ENCODE measurements at regions not wholly inside any gene's neighbourhood (a gene's known extent, or its start where the extent isn't known, plus 50 kb on each side); places are given as distances from the start of the nearest gene placed in this dataset.

DNA sequence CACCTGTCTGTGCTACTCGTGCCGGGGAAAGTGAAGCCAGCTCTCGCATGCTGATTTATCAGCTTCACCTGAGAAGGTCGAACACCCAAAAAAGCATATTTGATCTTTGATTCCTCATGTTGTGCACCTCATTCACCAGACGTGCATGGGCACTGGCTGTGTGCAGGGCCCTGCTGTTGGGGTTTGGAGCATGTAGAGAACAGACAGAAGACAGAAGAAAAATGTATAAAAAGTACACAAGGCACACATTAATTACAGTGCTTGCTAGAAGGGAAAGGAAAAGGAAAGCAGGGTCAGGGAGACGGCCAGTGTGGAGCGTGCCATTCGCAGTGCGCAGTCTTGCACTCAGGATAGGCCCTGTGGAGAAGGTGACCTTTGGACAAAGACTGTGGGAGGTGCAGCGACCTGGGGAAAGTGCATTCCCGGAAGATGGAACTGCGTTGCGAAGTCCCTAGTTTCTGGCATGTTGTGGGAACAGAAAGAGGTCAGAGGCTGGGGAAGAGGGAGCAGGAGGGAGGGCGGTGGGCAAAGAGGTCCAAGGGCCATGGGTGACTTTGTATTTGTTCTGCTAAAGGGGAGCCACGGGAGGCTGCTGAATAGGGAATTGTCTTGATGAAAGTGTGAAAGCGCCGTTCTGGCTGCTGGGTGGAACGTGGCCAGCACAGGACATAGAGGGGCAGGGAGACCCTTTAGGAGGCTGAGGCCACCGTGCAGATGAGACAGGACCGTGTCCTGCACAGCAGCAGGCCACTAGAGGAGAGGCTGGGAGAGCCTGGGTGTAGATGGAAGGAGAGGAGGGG, 232.8 kb downstream of the GLRX3 start:
- H3K23ac ChIP-seq (ENCODE audit: low read length in 2 of 2) = no peak overlapping the region
- no peak overlapping the region for H2BK120ac ChIP-seq (ENCODE audit: low read depth, low read length)
- H3K9me3 ChIP-seq (ENCODE audit: control insufficient read depth, low read length) = peaks cover 4% of the 10 kb centered on the region
- no peak overlapping the region for H2BK5ac ChIP-seq (ENCODE audit: low read depth, low read length, poor library complexity, severe bottlenecking)
- no peak overlapping the region for H3K14ac ChIP-seq (ENCODE audit: low read length in 2 of 2)
- H3K4ac ChIP-seq (ENCODE audit: low read depth in 1 of 2, low read length in 2 of 2) = no peak overlapping the region
- no peak overlapping the region for H3K18ac ChIP-seq (ENCODE audit: low read depth in 1 of 2, low read length in 2 of 2)
- H3K4me2 ChIP-seq (ENCODE audit: low read length, poor library complexity, severe bottlenecking) = no peak overlapping the region
- no peak overlapping the region for H4K8ac ChIP-seq (ENCODE audit: low read length)
- H3K79me1 ChIP-seq (replicated peaks; ENCODE audit: low read length, poor library complexity, severe bottlenecking) = no peaks in the 10 kb centered on the region
- WGBS = 74% methylated on average over 19 of the region's 20 CpGs
- no peak overlapping the region for H3K27ac ChIP-seq (ENCODE audit: low read length, poor library complexity, severe bottlenecking)
- no peak overlapping the region for H2AK5ac ChIP-seq (ENCODE audit: low read length, severe bottlenecking)
- H3K4me3 ChIP-seq (ENCODE audit: insufficient read depth in 1 of 2, low read depth in 1 of 2, low read length in 2 of 2) = no peak overlapping the region
- H4K91ac ChIP-seq (ENCODE audit: low read length) = no peak overlapping the region
- no peaks in the 10 kb centered on the region for H3K27me3 ChIP-seq (ENCODE audit: control insufficient read depth in 1 of 2, insufficient read depth in 1 of 2, low read length in 2 of 2)
- no peak overlapping the region for H2BK15ac ChIP-seq (ENCODE audit: low read depth, poor library complexity, severe bottlenecking)
- no peaks in the 10 kb centered on the region for H3K4me1 ChIP-seq (ENCODE audit: control insufficient read depth, insufficient read depth, low read depth, low read length)
- H2BK12ac ChIP-seq (ENCODE audit: low read length in 2 of 2) = no peak overlapping the region
- no peak overlapping the region for H3K9ac ChIP-seq (ENCODE audit: low read length)
- H3K36me3 ChIP-seq (ENCODE audit: control insufficient read depth in 1 of 2, insufficient read depth in 2 of 2, low read depth in 1 of 2, low read length in 2 of 2) = no peaks in the 10 kb centered on the region
- DNase-seq = no peak
- H2AFZ ChIP-seq (ENCODE audit: low read depth, low read length) = no peak overlapping the region

DNA sequence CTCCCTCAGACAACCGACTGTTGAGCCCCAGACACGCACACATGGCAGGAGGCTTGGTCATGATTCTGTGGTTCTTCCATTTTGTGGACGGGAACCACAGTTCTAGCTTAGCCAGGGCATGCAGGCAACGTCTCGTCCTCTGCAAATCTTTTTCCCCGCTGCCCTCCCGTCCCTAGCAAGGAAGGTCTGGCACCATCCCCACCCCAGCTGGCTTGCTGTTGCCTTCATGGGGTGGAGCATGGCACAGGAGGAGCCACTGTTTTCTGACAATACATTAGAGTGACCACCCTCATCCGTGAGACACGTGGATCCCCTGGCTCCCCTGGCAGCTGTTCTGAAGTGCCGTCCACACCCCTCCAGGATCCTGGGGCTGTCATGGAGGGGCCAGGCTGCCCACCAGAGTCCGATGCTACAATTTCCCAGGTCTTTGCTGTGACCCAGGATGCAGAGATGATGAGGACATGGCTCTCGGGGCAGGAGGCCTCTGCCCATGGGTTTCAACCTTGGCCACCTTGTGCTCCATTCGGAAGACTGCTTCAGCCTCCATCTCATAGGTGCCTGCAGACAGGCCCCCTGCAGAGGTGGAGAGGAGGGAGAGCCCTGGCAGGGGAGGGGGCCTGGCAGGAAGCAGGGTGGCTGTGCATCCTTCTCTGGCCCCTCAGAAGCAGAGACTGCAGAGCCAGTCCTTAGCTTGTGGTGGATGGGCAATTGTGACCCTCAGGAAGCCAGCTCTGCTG, 233.6 kb downstream of the GLRX3 start:
- no peaks in the 10 kb centered on the region for H3K4me1 ChIP-seq (ENCODE audit: control insufficient read depth, insufficient read depth, low read depth, low read length)
- H3K18ac ChIP-seq (ENCODE audit: low read depth in 1 of 2, low read length in 2 of 2) = no peak overlapping the region
- H3K27me3 ChIP-seq (ENCODE audit: control insufficient read depth in 1 of 2, insufficient read depth in 1 of 2, low read length in 2 of 2) = no peaks in the 10 kb centered on the region
- no peak overlapping the region for H2BK5ac ChIP-seq (ENCODE audit: low read depth, low read length, poor library complexity, severe bottlenecking)
- WGBS = 67% methylated on average over 13 of the region's 13 CpGs
- no peak overlapping the region for H2BK120ac ChIP-seq (ENCODE audit: low read depth, low read length)
- H3K14ac ChIP-seq (ENCODE audit: low read length in 2 of 2) = no peak overlapping the region
- no peak overlapping the region for H2AK5ac ChIP-seq (ENCODE audit: low read length, severe bottlenecking)
- no peak for DNase-seq
- no peak overlapping the region for H3K27ac ChIP-seq (ENCODE audit: low read length, poor library complexity, severe bottlenecking)
- H3K9me3 ChIP-seq (ENCODE audit: control insufficient read depth, low read length) = peaks cover 7% of the 10 kb centered on the region
- H2AFZ ChIP-seq (ENCODE audit: low read depth, low read length) = no peak overlapping the region
- H4K8ac ChIP-seq (ENCODE audit: low read length) = no peak overlapping the region
- no peaks in the 10 kb centered on the region for H3K36me3 ChIP-seq (ENCODE audit: control insufficient read depth in 1 of 2, insufficient read depth in 2 of 2, low read depth in 1 of 2, low read length in 2 of 2)
- no peak overlapping the region for H3K23ac ChIP-seq (ENCODE audit: low read length in 2 of 2)
- H3K9ac ChIP-seq (ENCODE audit: low read length) = no peak overlapping the region
- no peaks in the 10 kb centered on the region for H3K79me1 ChIP-seq (replicated peaks; ENCODE audit: low read length, poor library complexity, severe bottlenecking)
- no peak overlapping the region for H2BK12ac ChIP-seq (ENCODE audit: low read length in 2 of 2)
- H3K4me3 ChIP-seq (ENCODE audit: insufficient read depth in 1 of 2, low read depth in 1 of 2, low read length in 2 of 2) = no peak overlapping the region
- H3K4me2 ChIP-seq (ENCODE audit: low read length, poor library complexity, severe bottlenecking) = no peak overlapping the region
- H3K4ac ChIP-seq (ENCODE audit: low read depth in 1 of 2, low read length in 2 of 2) = no peak overlapping the region
- H2BK15ac ChIP-seq (ENCODE audit: low read depth, poor library complexity, severe bottlenecking) = no peak overlapping the region
- no peak overlapping the region for H4K91ac ChIP-seq (ENCODE audit: low read length)

DNA sequence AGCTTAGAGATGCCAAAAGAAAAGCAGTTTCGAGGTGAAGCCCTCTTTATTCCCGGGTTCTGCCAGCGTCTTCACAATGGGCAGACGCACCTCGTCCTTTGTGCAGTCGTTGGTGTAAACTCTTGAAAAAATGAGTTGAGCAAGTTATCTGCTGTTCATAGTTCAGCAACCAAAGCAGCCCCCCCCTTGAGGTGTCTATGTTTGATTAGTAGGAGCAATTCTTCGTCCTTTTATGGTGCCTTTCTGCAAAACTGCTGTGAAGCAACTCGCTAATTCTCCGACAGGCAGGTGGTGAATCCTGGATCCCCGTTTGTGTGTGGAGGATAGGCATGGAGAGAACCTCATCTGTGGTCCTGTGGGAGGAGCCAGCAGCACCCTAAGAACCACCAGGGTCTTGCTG, 234.5 kb downstream of the GLRX3 start:
- no peak for DNase-seq
- Histone ChIP-seq H4K8ac (ENCODE audit: low read length) (no peak overlapping the region), H3K27ac (ENCODE audit: low read length, poor library complexity, severe bottlenecking) (no peak overlapping the region), H3K4me3 (ENCODE audit: insufficient read depth in 1 of 2, low read depth in 1 of 2, low read length in 2 of 2) (no peak overlapping the region), H3K79me1 (replicated peaks; ENCODE audit: low read length, poor library complexity, severe bottlenecking) (no peaks in the 10 kb centered on the region), H3K4ac (ENCODE audit: low read depth in 1 of 2, low read length in 2 of 2) (no peak overlapping the region), H3K4me2 (ENCODE audit: low read length, poor library complexity, severe bottlenecking) (no peak overlapping the region), H2BK15ac (ENCODE audit: low read depth, poor library complexity, severe bottlenecking) (no peak overlapping the region), H2BK5ac (ENCODE audit: low read depth, low read length, poor library complexity, severe bottlenecking) (no peak overlapping the region), H4K91ac (ENCODE audit: low read length) (no peak overlapping the region), H2BK12ac (ENCODE audit: low read length in 2 of 2) (no peak overlapping the region), H3K36me3 (ENCODE audit: control insufficient read depth in 1 of 2, insufficient read depth in 2 of 2, low read depth in 1 of 2, low read length in 2 of 2) (no peaks in the 10 kb centered on the region), H3K9me3 (ENCODE audit: control insufficient read depth, low read length) (peaks cover 9% of the 10 kb centered on the region), H2AK5ac (ENCODE audit: low read length, severe bottlenecking) (no peak overlapping the region), H3K18ac (ENCODE audit: low read depth in 1 of 2, low read length in 2 of 2) (no peak overlapping the region), H3K9ac (ENCODE audit: low read length) (no peak overlapping the region), H2BK120ac (ENCODE audit: low read depth, low read length) (no peak overlapping the region), H2AFZ (ENCODE audit: low read depth, low read length) (no peak overlapping the region), H3K4me1 (ENCODE audit: control insufficient read depth, insufficient read depth, low read depth, low read length) (no peaks in the 10 kb centered on the region), H3K14ac (ENCODE audit: low read length in 2 of 2) (no peak overlapping the region), H3K27me3 (ENCODE audit: control insufficient read depth in 1 of 2, insufficient read depth in 1 of 2, low read length in 2 of 2) (no peaks in the 10 kb centered on the region), H3K23ac (ENCODE audit: low read length in 2 of 2) (no peak overlapping the region)
- 79% methylated on average over 10 of the region's 10 CpGs for WGBS

DNA sequence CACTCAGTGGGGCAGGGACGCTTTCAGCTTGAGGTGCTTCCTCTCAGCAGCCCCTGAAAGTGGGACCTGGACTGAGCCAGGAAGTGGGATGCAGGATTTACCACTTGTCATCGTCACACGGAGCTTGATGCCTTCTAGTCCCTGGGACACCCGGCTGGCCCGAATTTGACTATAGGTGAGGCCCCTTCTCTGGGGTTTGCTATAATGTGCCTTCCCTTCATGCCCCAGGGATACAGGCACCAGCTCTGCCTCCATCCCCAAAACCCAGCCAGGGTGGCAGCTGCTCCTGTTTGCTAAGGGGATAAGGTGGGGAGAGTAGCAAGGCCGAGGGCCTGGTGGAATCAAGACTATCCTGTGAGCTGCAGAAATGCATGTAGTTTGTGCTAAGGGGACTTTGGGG, 235.0 kb downstream of the GLRX3 start:
- Histone ChIP-seq H2BK5ac (ENCODE audit: low read depth, low read length, poor library complexity, severe bottlenecking) (no peak overlapping the region), H2AFZ (ENCODE audit: low read depth, low read length) (no peak overlapping the region), H3K18ac (ENCODE audit: low read depth in 1 of 2, low read length in 2 of 2) (no peak overlapping the region), H2BK15ac (ENCODE audit: low read depth, poor library complexity, severe bottlenecking) (no peak overlapping the region), H3K9ac (ENCODE audit: low read length) (no peak overlapping the region), H3K9me3 (ENCODE audit: control insufficient read depth, low read length) (peaks cover 11% of the 10 kb centered on the region), H2BK12ac (ENCODE audit: low read length in 2 of 2) (no peak overlapping the region), H2AK5ac (ENCODE audit: low read length, severe bottlenecking) (no peak overlapping the region), H4K91ac (ENCODE audit: low read length) (no peak overlapping the region), H3K79me1 (replicated peaks; ENCODE audit: low read length, poor library complexity, severe bottlenecking) (no peaks in the 10 kb centered on the region), H3K14ac (ENCODE audit: low read length in 2 of 2) (no peak overlapping the region), H3K36me3 (ENCODE audit: control insufficient read depth in 1 of 2, insufficient read depth in 2 of 2, low read depth in 1 of 2, low read length in 2 of 2) (no peaks in the 10 kb centered on the region), H3K4me2 (ENCODE audit: low read length, poor library complexity, severe bottlenecking) (no peak overlapping the region), H2BK120ac (ENCODE audit: low read depth, low read length) (no peak overlapping the region), H3K27ac (ENCODE audit: low read length, poor library complexity, severe bottlenecking) (no peak overlapping the region), H3K23ac (ENCODE audit: low read length in 2 of 2) (no peak overlapping the region), H3K4me1 (ENCODE audit: control insufficient read depth, insufficient read depth, low read depth, low read length) (no peaks in the 10 kb centered on the region), H3K27me3 (ENCODE audit: control insufficient read depth in 1 of 2, insufficient read depth in 1 of 2, low read length in 2 of 2) (no peaks in the 10 kb centered on the region), H4K8ac (ENCODE audit: low read length) (no peak overlapping the region), H3K4me3 (ENCODE audit: insufficient read depth in 1 of 2, low read depth in 1 of 2, low read length in 2 of 2) (no peak overlapping the region), H3K4ac (ENCODE audit: low read depth in 1 of 2, low read length in 2 of 2) (no peak overlapping the region)
- WGBS = 67% methylated on average over 6 of the region's 6 CpGs
- no peak for DNase-seq
